Adrenal gland (tissue), 9 donors: ENCODE measurements at regions not wholly inside any gene's neighbourhood (a gene's known extent, or its start where the extent isn't known, plus 50 kb on each side); places are given as distances from the start of the nearest gene placed in this dataset.

ENCODE experiments used
- DNase-seq, 7 donors: peaks; one replicate each; pipeline ENCODE4 v3.0.0-alpha.2; 2019 to 2020
- H3K27ac ChIP-seq, 5 donors: fragments of 200-600 bp; sonication (generic) in 4 of 5; 1 replicate in 3 of 5; 2 replicates in 2 of 5; pipeline versions ENCODE4 v1.5.1 to v1.8.0; 2016 to 2020; ENCODE audit warnings: mild to moderate bottlenecking in 1 of 5
- H3K27me3 ChIP-seq: fragments of 200-600 bp; 2 replicates; pipeline ENCODE4 v1.8.0; 2021
- H3K36me3 ChIP-seq, 2 donors: fragments of 200-600 bp; replicated peaks in 1 of 2; 1 replicate in 1 of 2; 2 replicates in 1 of 2; pipeline versions ENCODE4 v1.5.1 to v1.8.0; 2018 to 2022
- H3K4me1 ChIP-seq, 2 donors: fragments of 200-600 bp; replicated peaks in 1 of 2; 1 replicate in 1 of 2; 2 replicates in 1 of 2; pipeline versions ENCODE4 v1.5.1 to v1.8.0; 2018 to 2021
- H3K4me3 ChIP-seq, 4 donors: fragments of 200-600 bp; sonication (generic) in 3 of 4; one replicate each; pipeline ENCODE4 v1.5.1; 2016 to 2018
- H3K9me3 ChIP-seq, 3 donors: fragments of 200-600 bp; sonication (generic) in 1 of 3; replicated peaks in 1 of 3; 1 replicate in 2 of 3; 2 replicates in 1 of 3; pipeline versions ENCODE4 v1.5.1 to v1.8.0; 2016 to 2021
- CTCF ChIP-seq, 6 experiments: fragments of 450-650 bp in 4 of 6; fragments of 200-600 bp in 2 of 6; sonication (generic) in 1 of 6; IDR thresholded peaks; 1 replicate in 5 of 6; 2 replicates in 1 of 6; pipeline versions ENCODE4 v1.5.1 to v1.8.0; 2016 to 2021; ENCODE audit warnings: antibody characterized with exemption in 6 of 6, mild to moderate bottlenecking in 2 of 6, moderate library complexity in 1 of 6
- POLR2A ChIP-seq, 2 donors: fragments of 450-650 bp; IDR thresholded peaks; one replicate each; pipeline ENCODE4 v1.6.1; 2017; ENCODE audit warnings: antibody characterized with exemption in 2 of 2, mild to moderate bottlenecking in 2 of 2, moderate library complexity in 1 of 2
- whole genome bisulfite sequencing, 4 donors: extraction: QIAGEN DNeasy Blood & Tissue Kit in 2 of 4; methylation state at CpG; one replicate each; pipeline versions ENCODE4 v1.1.5 to v1.1.7; 2013 to 2017; 5-methylcytosine and 5-hydroxymethylcytosine counted together
- intact Hi-C, 2 donors: fragments of 100-400 bp; cut with DNase I; formaldehyde crosslinking; loops; one replicate each; pipeline versions ENCODE4 v1.14.1 to v1.15.0; 2022 to 2023
- donor health status: healthy with polysubstance abuse.
- donor health status: Bipolar disorder and iron deficiency.
- donor health status: DM: yes; HTN: yes; CAD: no.
- donor health status: DM: no; HTN: no; CAD: no.
- donor health status: DM: no; HTN: no; CAD: no.

GRCh38 chr14:35205737-35206136 lies 83.4 kb downstream of the PRORP start:
- WGBS, 4 donors, result 90 to 93% (median 93%) methylated on average over 2 of the region's 2 CpGs
- Histone ChIP-seq H3K27me3 (no peaks in the 10 kb centered on the region), H3K4me1 (no peaks in the 10 kb centered on the region), H3K9me3 (no peaks in the 10 kb centered on the region), H3K36me3 (no peaks in the 10 kb centered on the region), H3K27ac (no peak overlapping the region), H3K4me3 (no peak overlapping the region)
- no peak for DNase-seq
- TF ChIP-seq CTCF (IDR thresholded peaks at IDR 0.05), result no peak
- no peak for TF ChIP-seq POLR2A (IDR thresholded peaks at IDR 0.05)
- intact Hi-C loops, result no loop called here

- DNase-seq, result no peak
- TF ChIP-seq POLR2A (IDR thresholded peaks at IDR 0.05) (no peak), CTCF (IDR thresholded peaks at IDR 0.05) (no peak)
- Histone ChIP-seq H3K27ac (no peak overlapping the region), H3K9me3 (no peaks in the 10 kb centered on the region), H3K4me1 (peaks cover 0 to 18% of the 10 kb centered on the region in 2 donors), H3K36me3 (no peaks in the 10 kb centered on the region), H3K27me3 (no peaks in the 10 kb centered on the region), H3K4me3 (no peak overlapping the region)
- intact Hi-C loops, result no loop called here
- WGBS, 4 donors, result 90 to 93% (median 91%) methylated on average over 2 of the region's 2 CpGs
Observed at GRCh38 chr14:35211067-35211466, 81.1 kb upstream of the PSMA6 start.

- TF ChIP-seq CTCF (IDR thresholded peaks at IDR 0.05) (no peak), POLR2A (IDR thresholded peaks at IDR 0.05) (no peak)
- H3K4me1 ChIP-seq, result peaks cover 0 to 18% of the 10 kb centered on the region in 2 donors
- WGBS, 4 donors, result 85 to 90% (median 87%) methylated on average over 3 of the region's 3 CpGs
- H3K36me3 ChIP-seq, result no peaks in the 10 kb centered on the region
- DNase-seq, result no peak
- H3K27ac ChIP-seq, result no peak overlapping the region
- intact Hi-C loops, result no loop called here
- no peak overlapping the region for H3K4me3 ChIP-seq
- no peaks in the 10 kb centered on the region for H3K9me3 ChIP-seq
- no peaks in the 10 kb centered on the region for H3K27me3 ChIP-seq
Observed at GRCh38 chr14:35212471-35213142, 79.6 kb upstream of the PSMA6 start.

- WGBS, 4 donors, result 70 to 80% (median 76%) methylated on average over 6 of the region's 6 CpGs
- TF ChIP-seq CTCF (IDR thresholded peaks at IDR 0.05) (no peak), POLR2A (IDR thresholded peaks at IDR 0.05) (no peak)
Observed at GRCh38 chr14:35213143-35213788, 78.9 kb upstream of the PSMA6 start.

More at GRCh38 chr14:35213143-35213788, 78.9 kb upstream of the PSMA6 start:
- intact Hi-C loops, result no loop called here
- H3K27ac ChIP-seq, result no peak overlapping the region
- no peaks in the 10 kb centered on the region for H3K9me3 ChIP-seq
- no peaks in the 10 kb centered on the region for H3K27me3 ChIP-seq
- H3K4me1 ChIP-seq, result peaks cover 0 to 18% of the 10 kb centered on the region in 2 donors
- DNase-seq, result peak; percentile 27 to 59 (median 40)
- H3K36me3 ChIP-seq, result no peaks in the 10 kb centered on the region
- H3K4me3 ChIP-seq, result no peak overlapping the region
